Naive thymus-derived CD4-positive, alpha-beta T cell (primary cell): ENCODE measurements at regions not wholly inside any gene's neighbourhood (a gene's known extent, or its start where the extent isn't known, plus 50 kb on each side); places are given as distances from the start of the nearest gene placed in this dataset.
"Not testable (repeated sequence)": the region's sequence is repeated elsewhere in the genome, so short reads cannot be mapped to it uniquely, and the experiment has no call there.

Source experiments
- ATAC-seq: fragments of 150-1000 bp; cut with Tn5 transposase; 2 replicates; pipeline ENCODE4 v1.10.0; 2021; ENCODE audit warnings: mild to moderate bottlenecking, moderate library complexity
- CTCF ChIA-PET: fragments of 350-600 bp; sonication (Branson Sonifier 250); formaldehyde crosslinking; loops from one replicate; lab custom pipeline; 2021; ENCODE audit warnings: antibody characterized with exemption; lab: Charles Lee
- POLR2A ChIA-PET: fragments of 350-600 bp; sonication (Branson Sonifier 250); formaldehyde crosslinking; loops from one replicate; lab custom pipeline; 2021; ENCODE audit warnings: antibody characterized with exemption, inconsistent platforms; lab: Charles Lee
- DNase-seq, 9 donors: peaks; one replicate each; pipeline versions ENCODE4 v3.0.0 to v3.0.0-alpha.2; 2020 to 2022; ENCODE audit warnings: mixed read lengths in 1 of 9
- H3K27ac ChIP-seq: one replicate; pipeline ENCODE4 v1.7.0; 2013; ENCODE audit warnings: mild to moderate bottlenecking, low read depth, low read length, moderate library complexity
- H3K27me3 ChIP-seq, 2 donors: one replicate each; pipeline ENCODE4 v1.7.0; 2013; ENCODE audit warnings: low read length in 2 of 2, mild to moderate bottlenecking in 2 of 2, moderate library complexity in 2 of 2; ENCODE audit not compliant: control insufficient read depth in 2 of 2, insufficient read depth in 2 of 2
- H3K36me3 ChIP-seq, 3 experiments: 1 replicate in 2 of 3; 2 replicates in 1 of 3; pipeline ENCODE4 v1.7.0; 2013; ENCODE audit warnings: low read length in 3 of 3, mild to moderate bottlenecking in 3 of 3, moderate library complexity in 1 of 3; ENCODE audit not compliant: insufficient read depth in 3 of 3, control insufficient read depth in 2 of 3
- H3K4me1 ChIP-seq, 2 donors: one replicate each; pipeline ENCODE4 v1.7.0; 2013; ENCODE audit warnings: low read length in 2 of 2, mild to moderate bottlenecking in 2 of 2, moderate library complexity in 1 of 2; ENCODE audit not compliant: control insufficient read depth in 2 of 2, insufficient read depth in 2 of 2
- H3K4me3 ChIP-seq: 2 replicates; pipeline ENCODE4 v1.7.0; 2013; ENCODE audit warnings: mild to moderate bottlenecking, low read length
- H3K9me3 ChIP-seq, 3 experiments: 1 replicate in 2 of 3; 2 replicates in 1 of 3; pipeline ENCODE4 v1.7.0; 2013; ENCODE audit warnings: low read length in 3 of 3; ENCODE audit not compliant: control insufficient read depth in 2 of 3
- H3K27ac Mint-ChIP-seq, 9 donors: one replicate each; pipeline ENCODE4 v1.8.0; 2020 to 2022; ENCODE audit warnings: mixed read lengths in 9 of 9, mild to moderate bottlenecking in 8 of 9, moderate library complexity in 5 of 9, inconsistent platforms in 2 of 9
- H3K27me3 Mint-ChIP-seq, 5 donors: one replicate each; pipeline ENCODE4 v1.8.0; 2021 to 2022; ENCODE audit warnings: mixed read lengths in 5 of 5, mild to moderate bottlenecking in 1 of 5
- H3K36me3 Mint-ChIP-seq, 5 donors: one replicate each; pipeline ENCODE4 v1.8.0; 2020 to 2022; ENCODE audit warnings: mixed read lengths in 5 of 5, mild to moderate bottlenecking in 3 of 5, inconsistent platforms in 1 of 5
- H3K4me1 Mint-ChIP-seq, 7 donors: one replicate each; pipeline ENCODE4 v1.8.0; 2020 to 2022; ENCODE audit warnings: mixed read lengths in 7 of 7, mild to moderate bottlenecking in 3 of 7, inconsistent platforms in 1 of 7
- H3K4me3 Mint-ChIP-seq, 10 donors: one replicate each; pipeline ENCODE4 v1.8.0; 2020 to 2022; ENCODE audit warnings: mild to moderate bottlenecking in 10 of 10, mixed read lengths in 10 of 10, moderate library complexity in 6 of 10, inconsistent platforms in 2 of 10
- H3K9me3 Mint-ChIP-seq, 11 donors: one replicate each; pipeline ENCODE4 v1.8.0; 2020 to 2022; ENCODE audit warnings: mixed read lengths in 11 of 11, mild to moderate bottlenecking in 4 of 11, inconsistent platforms in 1 of 11, moderate library complexity in 1 of 11
- intact Hi-C, 2 donors: fragments of 100-400 bp; cut with micrococcal nuclease; formaldehyde crosslinking; loops; one replicate each; pipeline ENCODE4 v1.15.1; 2023

DNA sequence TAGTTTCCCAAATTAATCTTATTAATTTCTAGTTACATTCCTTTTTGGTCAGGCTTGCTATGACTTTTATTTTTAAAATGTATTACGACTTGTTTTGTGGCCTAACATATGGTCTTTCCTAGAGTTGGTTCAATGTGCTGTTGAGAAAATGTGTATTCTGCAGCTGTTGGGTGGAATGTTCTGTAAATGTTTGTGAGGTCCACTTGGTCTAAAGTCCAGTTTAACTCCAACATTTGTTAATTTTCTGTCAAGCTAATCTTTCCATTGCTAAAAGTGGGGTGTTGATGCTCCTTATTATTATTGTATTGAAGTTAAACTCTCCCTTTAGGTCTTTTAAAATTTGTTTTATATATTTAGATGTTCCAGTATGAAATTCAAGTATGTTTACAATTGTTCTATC is 1010.8 kb upstream of the EDIL3 start:
- no peaks in the 10 kb centered on the region for H3K36me3 Mint-ChIP-seq
- H3K9me3 Mint-ChIP-seq, result peaks cover 0 to 6% (median 2%) of the 10 kb centered on the region in 11 donors
- POLR2A ChIA-PET, result no interaction called here
- H3K4me1 Mint-ChIP-seq, result no peaks in the 10 kb centered on the region
- H3K27me3 Mint-ChIP-seq, result no peaks in the 10 kb centered on the region
- H3K4me3 Mint-ChIP-seq, result no peak overlapping the region
- CTCF ChIA-PET, result no interaction called here
- Histone ChIP-seq H3K9me3 (no peaks in the 10 kb centered on the region), H3K4me1 (no peaks in the 10 kb centered on the region), H3K27ac (no peak overlapping the region), H3K4me3 (no peak overlapping the region), H3K27me3 (no peaks in the 10 kb centered on the region), H3K36me3 (no peaks in the 10 kb centered on the region)
- no peak overlapping the region for H3K27ac Mint-ChIP-seq
- DNase-seq (no peak), ATAC-seq (no peak)
- intact Hi-C loops, result no loop called here

DNA sequence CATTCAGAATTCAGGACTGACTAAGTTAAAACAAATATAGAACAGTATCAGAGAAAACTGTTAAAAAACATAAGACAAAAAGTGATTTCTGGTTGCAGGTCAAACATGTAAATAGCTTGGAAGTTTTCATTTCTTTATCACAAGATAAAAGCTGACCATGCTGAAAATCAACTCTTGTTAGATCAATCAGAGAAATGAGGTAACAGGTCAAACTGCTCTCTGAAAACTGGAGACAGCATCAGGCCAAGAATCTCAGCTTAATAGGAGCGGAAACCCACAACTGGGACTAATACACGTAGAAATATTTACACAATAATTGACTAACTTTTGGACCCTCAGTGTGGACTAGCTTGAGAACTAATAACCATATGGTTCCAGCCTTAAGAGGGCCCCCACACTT is 1012.8 kb upstream of the EDIL3 start:
- H3K4me3 Mint-ChIP-seq, result no peak overlapping the region
- ATAC-seq (no peak), DNase-seq (no peak)
- H3K4me1 Mint-ChIP-seq, result no peaks in the 10 kb centered on the region
- H3K36me3 ChIP-seq, result no peaks in the 10 kb centered on the region
- no peaks in the 10 kb centered on the region for H3K27me3 ChIP-seq
- H3K27me3 Mint-ChIP-seq, result no peaks in the 10 kb centered on the region
- peaks cover 0 to 6% (median 2%) of the 10 kb centered on the region in 11 donors for H3K9me3 Mint-ChIP-seq
- H3K4me1 ChIP-seq, result no peaks in the 10 kb centered on the region
- POLR2A ChIA-PET, result no interaction called here
- no peaks in the 10 kb centered on the region for H3K36me3 Mint-ChIP-seq
- CTCF ChIA-PET, result no interaction called here
- H3K4me3 ChIP-seq, result no peak overlapping the region
- intact Hi-C loops, result no loop called here
- no peak overlapping the region for H3K27ac ChIP-seq
- H3K27ac Mint-ChIP-seq, result no peak overlapping the region
- H3K9me3 ChIP-seq, result no peaks in the 10 kb centered on the region

DNA sequence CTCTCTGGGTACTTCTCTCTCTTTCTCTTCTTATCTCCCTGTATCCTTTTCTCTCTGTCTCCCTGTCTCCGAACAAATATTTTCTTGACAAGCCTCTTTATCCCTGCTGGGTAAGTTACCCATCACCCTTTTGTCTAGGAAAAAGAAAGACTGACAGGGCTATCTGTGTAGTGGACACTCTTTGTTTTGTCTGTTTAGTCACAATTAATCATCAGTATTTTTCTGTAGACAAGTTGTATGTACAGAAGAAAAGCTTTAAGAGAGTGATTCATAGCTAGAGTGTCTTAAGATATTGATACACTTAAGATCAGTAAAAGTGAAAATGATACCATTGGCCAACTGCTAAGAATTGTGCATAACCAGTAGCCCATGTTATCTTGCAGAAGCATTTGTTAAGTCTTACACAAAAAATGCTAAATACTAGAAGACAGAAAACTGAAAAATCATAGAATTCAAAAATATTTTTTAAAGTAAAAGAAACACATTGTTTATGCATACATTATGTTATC is 1043.8 kb upstream of the EDIL3 start:
- no peak overlapping the region for H3K27ac ChIP-seq
- H3K36me3 ChIP-seq, result no peaks in the 10 kb centered on the region
- Mint-ChIP-seq H3K9me3 (peaks cover 0 to 15% (median 6%) of the 10 kb centered on the region in 11 donors), H3K4me3 (no peak overlapping the region), H3K27ac (no peak overlapping the region), H3K36me3 (no peaks in the 10 kb centered on the region), H3K27me3 (no peaks in the 10 kb centered on the region), H3K4me1 (no peaks in the 10 kb centered on the region)
- ChIA-PET POLR2A (no interaction called here), CTCF (no interaction called here)
- H3K9me3 ChIP-seq, result no peaks in the 10 kb centered on the region
- no peaks in the 10 kb centered on the region for H3K27me3 ChIP-seq
- ATAC-seq (no peak), DNase-seq (no peak)
- intact Hi-C loops, result no loop called here
- no peak overlapping the region for H3K4me3 ChIP-seq
- H3K4me1 ChIP-seq, result no peaks in the 10 kb centered on the region

GRCh38 chr5:85431726-85432125 is 1047.0 kb upstream of the EDIL3 start:
- H3K4me3 Mint-ChIP-seq, H3K4me1 ChIP-seq, H3K36me3 ChIP-seq, H3K27me3 ChIP-seq, POLR2A ChIA-PET, H3K9me3 ChIP-seq, H3K36me3 Mint-ChIP-seq, H3K27ac ChIP-seq, ATAC-seq, H3K4me3 ChIP-seq, intact Hi-C loops, H3K27ac Mint-ChIP-seq, H3K4me1 Mint-ChIP-seq, H3K27me3 Mint-ChIP-seq, CTCF ChIA-PET, DNase-seq: not testable (repeated sequence)
- H3K9me3 Mint-ChIP-seq, result peaks cover 2 to 21% (median 10%) of the 10 kb centered on the region in 11 donors

GRCh38 chr5:85441156-85441555 is 1056.5 kb upstream of the EDIL3 start:
- Histone ChIP-seq H3K9me3 (no peaks in the 10 kb centered on the region), H3K36me3 (no peaks in the 10 kb centered on the region), H3K27me3 (no peaks in the 10 kb centered on the region), H3K4me3 (no peak overlapping the region), H3K27ac (no peak overlapping the region), H3K4me1 (no peaks in the 10 kb centered on the region)
- H3K4me1 Mint-ChIP-seq, result no peaks in the 10 kb centered on the region
- H3K27me3 Mint-ChIP-seq, result no peaks in the 10 kb centered on the region
- no peak overlapping the region for H3K27ac Mint-ChIP-seq
- ATAC-seq (no peak), DNase-seq (no peak)
- no peak overlapping the region for H3K4me3 Mint-ChIP-seq
- intact Hi-C loops, result no loop called here
- CTCF ChIA-PET, result no interaction called here
- H3K9me3 Mint-ChIP-seq, result peaks cover 0 to 22% (median 5%) of the 10 kb centered on the region in 11 donors
- POLR2A ChIA-PET, result no interaction called here
- no peaks in the 10 kb centered on the region for H3K36me3 Mint-ChIP-seq

GRCh38 chr5:85441853-85442252 is 1057.2 kb upstream of the EDIL3 start:
- Histone ChIP-seq H3K4me3 (no peak overlapping the region), H3K9me3 (no peaks in the 10 kb centered on the region), H3K36me3 (no peaks in the 10 kb centered on the region), H3K27me3 (no peaks in the 10 kb centered on the region), H3K4me1 (no peaks in the 10 kb centered on the region), H3K27ac (no peak overlapping the region)
- no peak overlapping the region for H3K27ac Mint-ChIP-seq
- intact Hi-C loops, result no loop called here
- H3K9me3 Mint-ChIP-seq, result peaks cover 0 to 25% (median 5%) of the 10 kb centered on the region in 11 donors
- POLR2A ChIA-PET, result no interaction called here
- no peaks in the 10 kb centered on the region for H3K36me3 Mint-ChIP-seq
- no peak for DNase-seq
- no peaks in the 10 kb centered on the region for H3K4me1 Mint-ChIP-seq
- no peak overlapping the region for H3K4me3 Mint-ChIP-seq
- no peaks in the 10 kb centered on the region for H3K27me3 Mint-ChIP-seq
- ATAC-seq, result no peak
- CTCF ChIA-PET, result no interaction called here

DNA sequence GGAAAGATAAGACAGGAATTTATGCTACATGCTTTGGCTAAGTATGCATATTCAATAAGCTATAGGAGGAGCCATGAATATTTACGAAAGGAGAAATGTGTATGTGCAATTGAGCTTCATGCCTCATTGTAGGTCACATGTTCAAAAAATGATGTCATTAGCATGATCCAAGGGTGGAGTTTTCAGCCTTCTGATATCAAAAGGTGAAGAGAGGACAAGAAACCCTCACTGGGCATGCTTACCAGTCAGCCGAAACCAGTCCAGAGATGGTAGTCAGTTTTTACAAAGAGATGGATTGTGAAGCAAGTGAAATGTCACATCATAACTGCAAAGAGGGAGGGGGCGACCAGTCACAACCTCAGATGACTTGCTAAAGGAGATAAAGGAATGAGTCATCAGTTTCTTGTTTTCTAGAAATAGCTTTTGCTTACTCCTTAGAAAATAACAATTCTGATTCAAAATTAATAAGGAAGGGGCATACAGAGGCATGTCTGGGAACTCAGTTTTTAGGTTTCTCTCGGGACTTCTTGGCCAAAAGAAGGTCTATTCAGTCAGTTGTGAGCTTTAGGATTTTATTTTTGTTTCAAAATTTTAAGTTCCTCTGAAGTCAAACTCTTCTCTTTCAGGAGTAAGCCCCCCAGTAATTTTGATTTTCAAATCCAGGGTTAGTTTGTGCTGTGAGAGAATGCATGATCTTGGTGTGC is 1067.8 kb upstream of the EDIL3 start:
- ChIA-PET POLR2A (no interaction called here), CTCF (interaction anchor here (0.7 kb wide), 1 partner anchor 382 kb away, joined by 5 read pairs; no protein-coding TSS in a partner anchor)
- H3K27ac Mint-ChIP-seq, result no peak overlapping the region
- H3K4me1 Mint-ChIP-seq, result no peaks in the 10 kb centered on the region
- H3K4me3 ChIP-seq, result no peak overlapping the region
- no peaks in the 10 kb centered on the region for H3K36me3 Mint-ChIP-seq
- H3K27ac ChIP-seq, result no peak overlapping the region
- no peak overlapping the region for H3K4me3 Mint-ChIP-seq
- H3K4me1 ChIP-seq, result no peaks in the 10 kb centered on the region
- no peak for ATAC-seq
- no peak for DNase-seq
- H3K9me3 ChIP-seq, result no peaks in the 10 kb centered on the region
- peaks cover 0 to 31% (median 5%) of the 10 kb centered on the region in 11 donors for H3K9me3 Mint-ChIP-seq
- no peaks in the 10 kb centered on the region for H3K27me3 Mint-ChIP-seq
- H3K27me3 ChIP-seq, result no peaks in the 10 kb centered on the region
- intact Hi-C loops, result no loop called here
- H3K36me3 ChIP-seq, result no peaks in the 10 kb centered on the region
